Skeletal muscle satellite cell (primary cell): ENCODE measurements at regions not wholly inside any gene's neighbourhood (a gene's known extent, or its start where the extent isn't known, plus 50 kb on each side); places are given as distances from the start of the nearest gene placed in this dataset.

Experiments used
- H3K27me3 ChIP-seq: 2 replicates; pipeline ENCODE4 v1.7.0; 2013; ENCODE audit warnings: low read length; ENCODE audit not compliant: control insufficient read depth, insufficient read depth
- H3K36me3 ChIP-seq: 2 replicates; pipeline ENCODE4 v1.7.0; 2013; ENCODE audit warnings: mild to moderate bottlenecking, control low read depth, low read length; ENCODE audit not compliant: insufficient read depth
- H3K4me1 ChIP-seq: 2 replicates; pipeline ENCODE4 v1.7.0; 2013; ENCODE audit warnings: low read length; ENCODE audit not compliant: control insufficient read depth, insufficient read depth
- H3K4me2 ChIP-seq: 2 replicates; pipeline ENCODE4 v1.7.0; 2013; ENCODE audit warnings: mild to moderate bottlenecking, low read length
- H3K4me3 ChIP-seq: 2 replicates; pipeline ENCODE4 v1.7.0; 2013; ENCODE audit warnings: low read length
- H3K9ac ChIP-seq: 2 replicates; pipeline ENCODE4 v1.7.0; 2013; ENCODE audit warnings: mild to moderate bottlenecking, low read depth, low read length, moderate library complexity
- H3K9me3 ChIP-seq: replicated peaks from 2 replicates; pipeline ENCODE4 v1.7.0; 2013; ENCODE audit warnings: mild to moderate bottlenecking, control low read depth, low read length

DNA sequence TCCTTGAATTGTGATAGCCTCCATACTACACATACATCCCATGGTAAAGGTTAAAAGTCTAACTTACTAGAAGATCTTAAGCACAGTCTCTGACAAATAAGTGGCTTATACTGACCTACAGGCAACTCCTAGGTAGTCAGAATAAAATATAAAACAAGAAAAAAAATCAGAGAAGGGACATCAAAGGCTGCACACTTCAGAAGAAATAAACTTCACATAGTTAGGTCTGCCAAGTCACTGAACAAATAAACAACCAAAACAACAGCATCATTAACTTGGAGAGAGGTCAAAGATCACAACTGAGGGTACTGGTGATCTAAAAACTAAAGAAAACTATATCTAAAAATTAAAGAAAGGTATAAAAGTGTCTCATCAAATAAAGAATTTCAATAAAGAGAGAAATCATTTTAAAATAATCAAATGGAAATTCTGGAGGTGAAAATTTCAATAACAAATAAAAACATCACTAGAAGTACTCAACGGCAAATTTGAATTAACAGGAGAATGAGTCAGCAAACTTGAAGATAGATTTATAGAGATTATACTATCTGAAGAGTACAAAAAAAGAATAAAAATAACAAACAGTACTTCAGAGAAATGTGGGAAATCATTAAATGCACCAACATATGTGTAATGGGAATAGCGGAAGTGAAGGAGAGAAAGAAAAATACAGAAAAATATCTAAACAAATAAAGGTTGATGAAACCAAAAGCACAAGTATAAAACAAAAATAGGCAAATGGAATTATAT, 88.0 kb upstream of the UST start:
- no peak overlapping the region for H3K4me2 ChIP-seq
- no peaks in the 10 kb centered on the region for H3K36me3 ChIP-seq
- H3K9ac ChIP-seq = no peak overlapping the region
- peaks cover 4% of the 10 kb centered on the region for H3K4me1 ChIP-seq
- no peaks in the 10 kb centered on the region for H3K9me3 ChIP-seq
- no peak overlapping the region for H3K4me3 ChIP-seq
- peaks cover 4% of the 10 kb centered on the region for H3K27me3 ChIP-seq

DNA sequence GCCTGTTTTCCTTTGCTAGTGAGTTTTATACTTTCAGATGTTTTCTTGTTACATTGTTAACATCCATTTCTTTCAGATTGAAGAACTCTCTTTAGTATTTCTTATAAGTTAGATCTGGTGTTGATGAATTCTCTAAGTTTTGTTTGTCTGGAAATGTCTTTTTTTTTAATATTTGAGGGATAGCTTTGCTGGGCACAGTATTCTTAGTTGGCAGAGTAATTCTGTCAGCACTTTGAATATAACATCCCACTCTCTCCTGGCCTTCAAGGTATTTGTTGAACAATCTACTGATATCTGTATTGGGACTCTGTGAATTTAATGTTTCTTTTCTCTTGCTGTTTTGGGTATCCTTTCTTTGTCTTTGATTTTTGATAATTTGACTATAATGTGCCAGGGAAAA, 79.4 kb upstream of the UST start:
- Histone ChIP-seq H3K27me3 (peaks cover 5% of the 10 kb centered on the region), H3K9ac (no peak overlapping the region), H3K9me3 (peaks cover 5% of the 10 kb centered on the region), H3K4me2 (no peak overlapping the region), H3K4me1 (no peaks in the 10 kb centered on the region), H3K36me3 (no peaks in the 10 kb centered on the region), H3K4me3 (no peak overlapping the region)

DNA sequence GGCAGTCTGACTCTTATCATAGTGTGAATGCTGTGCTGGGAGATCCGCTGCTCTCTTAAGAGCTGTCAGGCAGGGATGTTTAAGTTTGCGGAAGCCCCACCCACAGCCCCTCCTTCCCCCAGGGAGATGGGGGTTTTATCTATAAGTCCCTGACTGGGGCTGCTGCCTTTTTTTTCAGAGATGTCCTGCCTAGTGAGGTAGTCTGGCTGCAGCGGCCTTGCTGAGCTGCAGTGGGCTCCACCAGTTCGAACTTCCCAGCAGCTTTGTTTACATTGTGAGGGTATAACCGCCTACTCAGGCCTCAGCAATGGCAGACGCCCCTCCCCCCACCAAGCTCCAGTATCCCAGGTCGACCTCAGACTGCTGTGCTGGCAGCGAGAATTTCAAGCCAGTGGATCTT, 75.7 kb upstream of the UST start:
- H3K4me1 ChIP-seq = no peaks in the 10 kb centered on the region
- H3K9me3 ChIP-seq = peaks cover 5% of the 10 kb centered on the region
- H3K4me3 ChIP-seq = no peak overlapping the region

GRCh38 chr6:148671952-148672351, 74.9 kb upstream of the UST start:
- H3K36me3 ChIP-seq = no peaks in the 10 kb centered on the region
- no peaks in the 10 kb centered on the region for H3K27me3 ChIP-seq
- no peaks in the 10 kb centered on the region for H3K9me3 ChIP-seq
- no peak overlapping the region for H3K4me2 ChIP-seq
- H3K4me3 ChIP-seq = no peak overlapping the region
- no peak overlapping the region for H3K9ac ChIP-seq
- H3K4me1 ChIP-seq = no peaks in the 10 kb centered on the region

More for the DNA sequence above, 75.7 kb upstream of the UST start:
- H3K4me2 ChIP-seq = no peak overlapping the region
- H3K27me3 ChIP-seq = no peaks in the 10 kb centered on the region
- H3K36me3 ChIP-seq = no peaks in the 10 kb centered on the region
- no peak overlapping the region for H3K9ac ChIP-seq

GRCh38 chr6:148674306-148674705, 72.5 kb upstream of the UST start:
- Histone ChIP-seq H3K4me1 (no peaks in the 10 kb centered on the region), H3K9ac (no peak overlapping the region), H3K9me3 (no peaks in the 10 kb centered on the region), H3K36me3 (no peaks in the 10 kb centered on the region), H3K4me2 (no peak overlapping the region), H3K27me3 (no peaks in the 10 kb centered on the region), H3K4me3 (no peak overlapping the region)

DNA sequence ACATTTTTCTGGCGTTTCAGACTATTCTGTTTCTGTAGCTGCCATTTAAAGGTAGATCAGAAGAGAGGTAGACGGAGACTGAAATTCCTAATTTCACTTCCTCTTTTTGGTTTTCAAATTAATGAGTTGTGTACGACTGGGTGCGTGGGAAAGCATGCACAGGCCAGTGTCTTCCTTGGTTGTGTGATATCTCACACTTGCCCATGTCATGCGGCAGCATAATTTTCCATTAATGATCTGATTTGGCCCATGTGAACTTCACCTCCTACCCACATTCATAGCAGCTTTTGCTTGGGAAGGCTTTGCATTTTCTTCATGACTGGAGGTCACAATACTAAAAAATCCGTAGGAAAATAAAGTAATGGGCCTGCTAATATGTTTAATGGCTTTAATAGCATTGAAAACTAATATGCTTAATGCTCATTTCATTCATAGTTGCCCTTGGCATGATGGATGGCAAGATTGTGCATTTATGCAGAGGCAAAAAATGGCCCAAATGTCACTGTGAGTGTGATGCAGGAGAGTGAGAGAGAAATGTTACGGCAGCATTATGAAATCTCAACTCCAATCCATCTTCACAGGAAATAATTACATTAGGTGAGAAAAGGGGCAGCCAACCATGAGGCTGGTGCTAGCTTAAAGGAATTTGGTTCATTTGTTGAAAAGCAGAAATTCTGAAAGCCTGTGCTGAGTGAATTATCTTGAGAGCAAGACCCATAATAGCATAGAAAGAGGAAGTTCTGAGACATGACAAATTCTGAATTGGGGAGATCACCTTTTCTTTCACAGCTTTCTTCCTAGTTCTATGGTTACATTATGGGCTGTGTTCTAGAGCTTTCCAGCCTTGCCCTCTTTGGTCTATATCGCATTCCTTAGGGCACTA, 69.0 kb upstream of the UST start:
- H3K4me3 ChIP-seq = no peak overlapping the region
- no peaks in the 10 kb centered on the region for H3K27me3 ChIP-seq
- H3K4me2 ChIP-seq = no peak overlapping the region
- no peaks in the 10 kb centered on the region for H3K9me3 ChIP-seq
- no peaks in the 10 kb centered on the region for H3K4me1 ChIP-seq
- H3K36me3 ChIP-seq = no peaks in the 10 kb centered on the region
- H3K9ac ChIP-seq = no peak overlapping the region

- no peaks in the 10 kb centered on the region for H3K36me3 ChIP-seq
- no peaks in the 10 kb centered on the region for H3K9me3 ChIP-seq
- H3K27me3 ChIP-seq = no peaks in the 10 kb centered on the region
- no peaks in the 10 kb centered on the region for H3K4me1 ChIP-seq
- H3K4me2 ChIP-seq = no peak overlapping the region
- H3K4me3 ChIP-seq = no peak overlapping the region
- H3K9ac ChIP-seq = no peak overlapping the region
These were observed 68.1 kb upstream of the UST start for GRCh38 chr6:148678682-148679081.

GRCh38 chr6:148681666-148682065, 65.2 kb upstream of the UST start:
- Histone ChIP-seq H3K36me3 (no peaks in the 10 kb centered on the region), H3K27me3 (no peaks in the 10 kb centered on the region), H3K9me3 (no peaks in the 10 kb centered on the region), H3K4me2 (no peak overlapping the region), H3K4me3 (no peak overlapping the region), H3K4me1 (no peaks in the 10 kb centered on the region), H3K9ac (no peak overlapping the region)

- Histone ChIP-seq H3K36me3 (no peaks in the 10 kb centered on the region), H3K4me3 (no peak overlapping the region), H3K9ac (no peak overlapping the region), H3K4me1 (no peaks in the 10 kb centered on the region), H3K9me3 (no peaks in the 10 kb centered on the region), H3K27me3 (no peaks in the 10 kb centered on the region), H3K4me2 (no peak overlapping the region)
These were observed 64.6 kb upstream of the UST start for GRCh38 chr6:148682252-148682651.

DNA sequence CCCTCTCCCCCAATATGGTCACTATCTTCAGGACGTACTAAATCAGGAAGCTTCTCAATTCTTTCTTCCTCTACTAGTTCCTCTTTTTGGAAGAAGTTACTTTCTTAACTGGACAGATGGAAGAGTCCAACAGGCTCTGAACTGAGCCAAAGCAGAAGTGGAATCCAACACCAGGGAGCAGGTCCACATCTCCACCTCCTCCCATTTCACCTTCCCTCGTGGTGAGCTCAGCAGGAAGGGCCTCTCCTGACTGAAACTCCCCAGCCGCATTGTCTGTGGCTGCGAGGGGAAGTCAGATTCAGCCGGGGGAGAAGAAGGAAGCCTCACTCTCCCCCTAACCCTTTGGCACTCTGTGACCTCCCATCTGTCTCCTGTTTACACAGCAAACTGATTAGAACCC, 63.8 kb upstream of the UST start:
- Histone ChIP-seq H3K4me2 (no peak overlapping the region), H3K9me3 (no peaks in the 10 kb centered on the region), H3K4me3 (no peak overlapping the region), H3K9ac (no peak overlapping the region), H3K4me1 (no peaks in the 10 kb centered on the region), H3K36me3 (no peaks in the 10 kb centered on the region), H3K27me3 (no peaks in the 10 kb centered on the region)

GRCh38 chr6:148689168-148689567, 57.7 kb upstream of the UST start:
- H3K27me3 ChIP-seq = no peaks in the 10 kb centered on the region
- no peaks in the 10 kb centered on the region for H3K9me3 ChIP-seq
- H3K9ac ChIP-seq = no peak overlapping the region
- H3K4me3 ChIP-seq = no peak overlapping the region
- H3K4me1 ChIP-seq = no peaks in the 10 kb centered on the region
- H3K36me3 ChIP-seq = no peaks in the 10 kb centered on the region
- no peak overlapping the region for H3K4me2 ChIP-seq
